GM19397 (cell line): ENCODE measurements at regions not wholly inside any gene's neighbourhood (a gene's known extent, or its start where the extent isn't known, plus 50 kb on each side); places are given as distances from the start of the nearest gene placed in this dataset.
"Not testable (repeated sequence)": the region's sequence is repeated elsewhere in the genome, so short reads cannot be mapped to it uniquely, and the experiment has no call there.

Source experiments
- ATAC-seq: cut with Tn5 transposase; IDR thresholded peaks from one replicate; pipeline ENCODE4 v1.9.1; 2021; ENCODE audit warnings: mild to moderate bottlenecking, moderate library complexity; ENCODE audit not compliant: unreplicated experiment

- ATAC-seq, result no peak
Observed at GRCh38 chr20:40016392-40016791, 672.6 kb downstream of the MAFB start.

GRCh38 chr20:40012026-40012425 is 677.0 kb downstream of the MAFB start:
- ATAC-seq, result not testable (repeated sequence)

- ATAC-seq, result no peak
Observed at GRCh38 chr20:40010483-40010882, 678.6 kb downstream of the MAFB start.

- no peak for ATAC-seq
Observed at GRCh38 chr20:40009542-40009941, 679.5 kb downstream of the MAFB start.

- no peak for ATAC-seq
Observed at GRCh38 chr20:40008177-40008576, 680.9 kb downstream of the MAFB start.

- no peak for ATAC-seq
Observed at GRCh38 chr20:40006168-40006860, 682.7 kb downstream of the MAFB start.

- not testable (repeated sequence) for ATAC-seq
Observed at GRCh38 chr20:40004092-40004491, 684.9 kb downstream of the MAFB start.

GRCh38 chr20:39993742-39994141 is 695.3 kb downstream of the MAFB start:
- ATAC-seq, result no peak

GRCh38 chr20:39990692-39991091 is 698.3 kb downstream of the MAFB start:
- no peak for ATAC-seq

- ATAC-seq, result no peak
Observed at GRCh38 chr20:39988991-39989390, 700.0 kb downstream of the MAFB start.

GRCh38 chr20:39986173-39986904 is 702.7 kb downstream of the MAFB start:
- ATAC-seq, result no peak

- ATAC-seq, result no peak
Observed at GRCh38 chr20:39985271-39985827, 703.7 kb downstream of the MAFB start.

- no peak for ATAC-seq
Observed at GRCh38 chr20:39983655-39984054, 705.4 kb downstream of the MAFB start.

- ATAC-seq, result no peak
Observed at GRCh38 chr20:39983183-39983582, 705.9 kb downstream of the MAFB start.

GRCh38 chr20:39974966-39975501 is 714.0 kb downstream of the MAFB start:
- ATAC-seq, result no peak

GRCh38 chr20:39968495-39968894 is 720.5 kb downstream of the MAFB start:
- ATAC-seq, result no peak

- no peak for ATAC-seq
Observed at GRCh38 chr20:39967806-39968205, 721.2 kb downstream of the MAFB start.

GRCh38 chr20:39961637-39962244 is 727.3 kb downstream of the MAFB start:
- ATAC-seq, result no peak

GRCh38 chr20:39960522-39961428 is 728.3 kb downstream of the MAFB start:
- ATAC-seq, result no peak

GRCh38 chr20:39957911-39958310 is 731.1 kb downstream of the MAFB start:
- ATAC-seq, result not testable (repeated sequence)
